ENCODE measurements at regions not wholly inside any gene's neighbourhood (a gene's known extent, or its start where the extent isn't known, plus 50 kb on each side); places are given as distances from the start of the nearest gene placed in this dataset.

- Histone ChIP-seq H3K27ac (ENCODE audit: low read depth, low read length) (no peak overlapping the region), H3K27me3 (ENCODE audit: control insufficient read depth in 3 of 3, insufficient read depth in 3 of 3, low read length in 3 of 3) (no peaks in the 10 kb centered on the region), H3K4me3 (ENCODE audit: low read length in 3 of 3) (no peak overlapping the region), H3K9me3 (ENCODE audit: control insufficient read depth in 3 of 3, low read length in 3 of 3) (no peaks in the 10 kb centered on the region), H3K36me3 (ENCODE audit: control insufficient read depth in 3 of 3, insufficient read depth in 3 of 3, low read length in 3 of 3) (no peaks in the 10 kb centered on the region), H3K9ac (ENCODE audit: low read depth in 1 of 3, low read length in 3 of 3) (no peak overlapping the region), H3K4me1 (ENCODE audit: control insufficient read depth in 3 of 3, insufficient read depth in 3 of 3, low read length in 3 of 3) (no peaks in the 10 kb centered on the region)
Observed at GRCh38 chr1:65722461-65722860, 70.2 kb upstream of the PDE4B start.

DNA sequence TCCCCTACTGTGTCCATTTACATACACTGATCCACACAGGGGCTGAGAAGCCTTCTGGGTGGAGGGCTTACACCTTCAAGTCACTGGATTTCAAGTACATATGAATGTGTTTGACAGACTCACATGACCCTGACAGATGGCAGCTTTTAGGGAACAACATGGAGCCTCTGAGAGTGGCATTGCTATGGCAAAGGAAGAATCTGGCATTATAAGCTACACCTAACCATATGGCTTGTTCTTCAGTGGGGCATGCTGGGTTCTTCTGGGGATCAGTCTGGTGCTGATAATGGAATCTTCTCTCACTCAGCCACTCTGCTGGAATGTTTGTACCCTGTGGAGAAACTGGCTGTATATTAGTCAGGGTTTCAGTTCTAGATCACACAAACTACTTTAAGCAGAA is 68.5 kb upstream of the PDE4B start:
- no peaks in the 10 kb centered on the region for H3K36me3 ChIP-seq (ENCODE audit: control insufficient read depth in 3 of 3, insufficient read depth in 3 of 3, low read length in 3 of 3)
- no peaks in the 10 kb centered on the region for H3K9me3 ChIP-seq (ENCODE audit: control insufficient read depth in 3 of 3, low read length in 3 of 3)
- H3K4me3 ChIP-seq (ENCODE audit: low read length in 3 of 3) = no peak overlapping the region
- H3K27me3 ChIP-seq (ENCODE audit: control insufficient read depth in 3 of 3, insufficient read depth in 3 of 3, low read length in 3 of 3) = no peaks in the 10 kb centered on the region
- no peaks in the 10 kb centered on the region for H3K4me1 ChIP-seq (ENCODE audit: control insufficient read depth in 3 of 3, insufficient read depth in 3 of 3, low read length in 3 of 3)
- H3K27ac ChIP-seq (ENCODE audit: low read depth, low read length) = no peak overlapping the region
- H3K9ac ChIP-seq (ENCODE audit: low read depth in 1 of 3, low read length in 3 of 3) = no peak overlapping the region

DNA sequence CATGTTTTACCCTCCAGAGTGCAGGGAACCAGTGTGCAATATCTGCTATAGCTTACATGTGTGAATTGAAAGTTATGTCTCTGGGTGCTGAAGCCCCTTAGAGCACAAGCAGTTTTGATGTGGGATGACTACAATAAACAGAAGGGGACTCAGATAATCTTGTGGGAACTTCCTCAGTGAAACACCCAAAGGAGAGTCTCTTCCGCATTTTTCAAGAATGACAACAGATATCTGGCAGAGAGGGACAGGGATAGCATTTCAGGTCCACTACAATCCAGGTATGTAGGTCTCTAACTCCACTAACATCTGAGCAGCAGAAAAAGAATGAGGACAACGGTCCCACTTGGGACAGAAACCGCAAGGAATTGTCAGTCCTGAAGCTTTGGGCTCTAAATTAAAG is 67.6 kb upstream of the PDE4B start:
- Histone ChIP-seq H3K36me3 (ENCODE audit: control insufficient read depth in 3 of 3, insufficient read depth in 3 of 3, low read length in 3 of 3) (no peaks in the 10 kb centered on the region), H3K4me3 (ENCODE audit: low read length in 3 of 3) (no peak overlapping the region), H3K9ac (ENCODE audit: low read depth in 1 of 3, low read length in 3 of 3) (no peak overlapping the region), H3K9me3 (ENCODE audit: control insufficient read depth in 3 of 3, low read length in 3 of 3) (no peaks in the 10 kb centered on the region), H3K27ac (ENCODE audit: low read depth, low read length) (no peak overlapping the region), H3K4me1 (ENCODE audit: control insufficient read depth in 3 of 3, insufficient read depth in 3 of 3, low read length in 3 of 3) (no peaks in the 10 kb centered on the region), H3K27me3 (ENCODE audit: control insufficient read depth in 3 of 3, insufficient read depth in 3 of 3, low read length in 3 of 3) (no peaks in the 10 kb centered on the region)

DNA sequence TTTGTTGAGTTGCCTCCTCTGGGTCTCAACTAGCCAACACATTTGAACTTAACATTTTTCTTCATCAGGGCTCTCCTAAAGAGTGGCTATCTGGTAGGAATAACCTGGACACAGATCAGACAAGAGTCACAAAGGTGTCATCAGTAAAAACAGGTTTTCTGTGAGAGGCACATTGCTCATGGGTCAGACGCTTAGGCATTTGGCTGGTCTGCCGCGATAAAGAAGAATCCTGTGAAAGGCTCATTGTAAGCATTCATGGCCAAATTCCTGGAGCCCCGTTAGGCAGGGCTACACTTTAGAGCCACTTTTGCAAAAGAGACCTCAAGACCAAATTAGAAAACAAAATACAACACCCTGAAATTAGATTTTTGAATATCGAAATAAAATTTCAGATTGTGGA is 64.2 kb upstream of the PDE4B start:
- H3K4me3 ChIP-seq (ENCODE audit: low read length in 3 of 3) = no peak overlapping the region
- H3K27me3 ChIP-seq (ENCODE audit: control insufficient read depth in 3 of 3, insufficient read depth in 3 of 3, low read length in 3 of 3) = no peaks in the 10 kb centered on the region
- no peaks in the 10 kb centered on the region for H3K36me3 ChIP-seq (ENCODE audit: control insufficient read depth in 3 of 3, insufficient read depth in 3 of 3, low read length in 3 of 3)
- H3K9me3 ChIP-seq (ENCODE audit: control insufficient read depth in 3 of 3, low read length in 3 of 3) = no peaks in the 10 kb centered on the region
- H3K4me1 ChIP-seq (ENCODE audit: control insufficient read depth in 3 of 3, insufficient read depth in 3 of 3, low read length in 3 of 3) = no peaks in the 10 kb centered on the region
- H3K9ac ChIP-seq (ENCODE audit: low read depth in 1 of 3, low read length in 3 of 3) = no peak overlapping the region
- no peak overlapping the region for H3K27ac ChIP-seq (ENCODE audit: low read depth, low read length)

- no peak overlapping the region for H3K9ac ChIP-seq (ENCODE audit: low read depth in 1 of 3, low read length in 3 of 3)
- H3K4me1 ChIP-seq (ENCODE audit: control insufficient read depth in 3 of 3, insufficient read depth in 3 of 3, low read length in 3 of 3) = no peaks in the 10 kb centered on the region
- H3K27ac ChIP-seq (ENCODE audit: low read depth, low read length) = no peak overlapping the region
- no peaks in the 10 kb centered on the region for H3K36me3 ChIP-seq (ENCODE audit: control insufficient read depth in 3 of 3, insufficient read depth in 3 of 3, low read length in 3 of 3)
- no peaks in the 10 kb centered on the region for H3K27me3 ChIP-seq (ENCODE audit: control insufficient read depth in 3 of 3, insufficient read depth in 3 of 3, low read length in 3 of 3)
- H3K4me3 ChIP-seq (ENCODE audit: low read length in 3 of 3) = no peak overlapping the region
- no peaks in the 10 kb centered on the region for H3K9me3 ChIP-seq (ENCODE audit: control insufficient read depth in 3 of 3, low read length in 3 of 3)
Observed at GRCh38 chr1:65729259-65729658, 63.4 kb upstream of the PDE4B start.

DNA sequence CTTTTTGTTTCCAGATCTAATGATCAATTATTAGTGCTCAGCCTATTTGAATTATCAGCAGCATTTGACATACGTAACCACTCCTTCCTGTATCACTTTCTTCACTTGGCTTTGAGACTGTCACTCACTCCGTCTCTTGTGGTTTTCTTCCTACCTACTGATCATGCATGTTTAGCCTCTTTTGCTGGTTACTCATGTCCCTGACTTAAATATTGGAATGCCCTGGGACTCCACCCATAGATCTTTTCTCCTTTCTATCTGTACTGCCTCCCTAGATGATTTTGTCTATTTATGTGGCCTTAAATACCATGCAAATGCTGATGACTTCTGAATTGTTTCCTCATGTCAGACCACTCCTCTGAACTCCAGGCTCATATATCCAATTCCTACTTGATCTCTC is 57.7 kb upstream of the PDE4B start:
- Histone ChIP-seq H3K27ac (ENCODE audit: low read depth, low read length) (no peak overlapping the region), H3K9me3 (ENCODE audit: control insufficient read depth in 3 of 3, low read length in 3 of 3) (no peaks in the 10 kb centered on the region), H3K27me3 (ENCODE audit: control insufficient read depth in 3 of 3, insufficient read depth in 3 of 3, low read length in 3 of 3) (no peaks in the 10 kb centered on the region), H3K4me1 (ENCODE audit: control insufficient read depth in 3 of 3, insufficient read depth in 3 of 3, low read length in 3 of 3) (no peaks in the 10 kb centered on the region), H3K4me3 (ENCODE audit: low read length in 3 of 3) (no peak overlapping the region), H3K9ac (ENCODE audit: low read depth in 1 of 3, low read length in 3 of 3) (no peak overlapping the region), H3K36me3 (ENCODE audit: control insufficient read depth in 3 of 3, insufficient read depth in 3 of 3, low read length in 3 of 3) (no peaks in the 10 kb centered on the region)

GRCh38 chr1:65741993-65742392 is 50.7 kb upstream of the PDE4B start:
- no peaks in the 10 kb centered on the region for H3K36me3 ChIP-seq (ENCODE audit: control insufficient read depth in 3 of 3, insufficient read depth in 3 of 3, low read length in 3 of 3)
- H3K27ac ChIP-seq (ENCODE audit: low read depth, low read length) = no peak overlapping the region
- peaks cover 0 to 5% (median 0%) of the 10 kb centered on the region in 3 donors for H3K9me3 ChIP-seq (ENCODE audit: control insufficient read depth in 3 of 3, low read length in 3 of 3)
- H3K4me3 ChIP-seq (ENCODE audit: low read length in 3 of 3) = no peak overlapping the region
- H3K27me3 ChIP-seq (ENCODE audit: control insufficient read depth in 3 of 3, insufficient read depth in 3 of 3, low read length in 3 of 3) = no peaks in the 10 kb centered on the region
- no peaks in the 10 kb centered on the region for H3K4me1 ChIP-seq (ENCODE audit: control insufficient read depth in 3 of 3, insufficient read depth in 3 of 3, low read length in 3 of 3)
- H3K9ac ChIP-seq (ENCODE audit: low read depth in 1 of 3, low read length in 3 of 3) = no peak overlapping the region
